ENCODE measurements at regions not wholly inside any gene's neighbourhood (a gene's known extent, or its start where the extent isn't known, plus 50 kb on each side); places are given as distances from the start of the nearest gene placed in this dataset.

DNA sequence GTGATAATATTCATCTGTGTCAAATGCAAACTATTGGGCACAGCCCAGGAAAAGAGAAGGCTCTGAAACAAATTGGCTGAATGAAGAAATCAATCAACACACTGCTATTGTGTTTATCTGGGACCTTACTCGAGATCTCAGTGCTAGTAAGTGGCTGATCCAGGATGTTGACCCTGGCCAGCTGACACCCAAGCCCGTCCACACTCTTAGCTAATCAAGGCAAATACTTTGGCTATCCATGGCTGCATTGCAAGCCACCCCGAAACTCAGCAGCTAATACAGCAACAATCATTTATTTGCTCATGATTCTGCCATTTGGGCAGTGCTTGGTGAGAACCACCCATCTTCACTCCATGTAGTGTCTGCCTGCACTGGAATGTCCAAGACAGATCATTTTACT, 74.1 kb upstream of the UBE3A start:
- TF ChIP-seq CTCF (conservative IDR thresholded peaks at IDR 0.05; ENCODE audit: low read depth, low read length): no peak
- no peak for TF ChIP-seq EZH2 (IDR thresholded peaks at IDR 0.05; ENCODE audit: borderline replicate concordance, low read depth, low read length, poor library complexity, severe bottlenecking)

All from A673 (cell line).